Liver (tissue), 8 donors: ENCODE measurements at regions not wholly inside any gene's neighbourhood (a gene's known extent, or its start where the extent isn't known, plus 50 kb on each side); places are given as distances from the start of the nearest gene placed in this dataset.

ENCODE experiments used
- DNase-seq: peaks from one replicate; pipeline ENCODE4 v3.0.0-alpha.2; 2017; ENCODE audit warnings: low spot score
- H3K27ac ChIP-seq, 2 donors: one replicate each; pipeline ENCODE4 v1.7.0; 2013; ENCODE audit warnings: inconsistent platforms in 2 of 2, low read length in 2 of 2, control low read depth in 1 of 2, low read depth in 1 of 2, mild to moderate bottlenecking in 1 of 2
- H3K27me3 ChIP-seq, 4 donors: one replicate each; pipeline versions ENCODE4 v1.6.1 to v1.7.0; 2013; ENCODE audit warnings: low read length in 3 of 4, inconsistent platforms in 1 of 4, mild to moderate bottlenecking in 1 of 4, moderate library complexity in 1 of 4; ENCODE audit not compliant: control insufficient read depth in 4 of 4, insufficient read depth in 4 of 4
- H3K36me3 ChIP-seq, 4 donors: one replicate each; pipeline versions ENCODE4 v1.6.1 to v1.7.0; 2013; ENCODE audit warnings: low read length in 3 of 4, mild to moderate bottlenecking in 3 of 4, low read depth in 1 of 4, moderate library complexity in 1 of 4; ENCODE audit not compliant: control insufficient read depth in 4 of 4, insufficient read depth in 3 of 4
- H3K4me1 ChIP-seq, 4 donors: one replicate each; pipeline versions ENCODE4 v1.6.1 to v1.7.0; 2013; ENCODE audit warnings: low read length in 3 of 4, mild to moderate bottlenecking in 3 of 4, moderate library complexity in 1 of 4; ENCODE audit not compliant: control insufficient read depth in 4 of 4, insufficient read depth in 4 of 4
- H3K4me3 ChIP-seq, 3 donors: one replicate each; pipeline versions ENCODE4 v1.6.1 to v1.7.0; 2013; ENCODE audit warnings: low read length in 3 of 3, control low read depth in 1 of 3, low read depth in 1 of 3, mild to moderate bottlenecking in 1 of 3
- H3K9ac ChIP-seq, 2 donors: one replicate each; pipeline ENCODE4 v1.7.0; 2013; ENCODE audit warnings: low read length in 2 of 2, mild to moderate bottlenecking in 2 of 2, moderate library complexity in 2 of 2, control low read depth in 1 of 2, low read depth in 1 of 2
- H3K9me3 ChIP-seq, 4 donors: one replicate each; pipeline versions ENCODE4 v1.6.1 to v1.7.0; 2013; ENCODE audit warnings: low read length in 3 of 4; ENCODE audit not compliant: control insufficient read depth in 4 of 4
- ATF3 ChIP-seq: IDR thresholded peaks from 2 replicates; pipeline ENCODE4 v1.6.1; 2016; ENCODE audit warnings: antibody characterized with exemption
- CTCF ChIP-seq: fragments of 150-350 bp; IDR thresholded peaks from 2 replicates; pipeline ENCODE4 v1.5.1; 2017; ENCODE audit warnings: improper control_type of control experiment, low read depth, low read length; ENCODE audit not compliant: missing input control
- FOXA1 ChIP-seq: IDR thresholded peaks from 2 replicates; pipeline ENCODE4 v1.6.1; 2016; ENCODE audit warnings: antibody characterized with exemption
- FOXA2 ChIP-seq: IDR thresholded peaks from 2 replicates; pipeline ENCODE4 v1.6.1; 2016; ENCODE audit warnings: antibody characterized with exemption
- GABPA ChIP-seq, 2 donors: IDR thresholded peaks in 1 of 2; conservative IDR thresholded peaks in 1 of 2; 2 replicates each; pipeline ENCODE4 v1.6.1; 2016; ENCODE audit warnings: antibody characterized with exemption in 2 of 2, mild to moderate bottlenecking in 1 of 2, moderate library complexity in 1 of 2
- HNF4A ChIP-seq, 2 donors: conservative IDR thresholded peaks; 2 replicates each; pipeline ENCODE4 v1.6.1; 2016; ENCODE audit warnings: antibody characterized with exemption in 2 of 2, mild to moderate bottlenecking in 2 of 2
- HNF4G ChIP-seq: IDR thresholded peaks from 2 replicates; pipeline ENCODE4 v1.6.1; 2016; ENCODE audit warnings: antibody characterized with exemption
- MAX ChIP-seq: IDR thresholded peaks from 2 replicates; pipeline ENCODE4 v1.6.1; 2016; ENCODE audit warnings: antibody characterized with exemption
- NR2F2 ChIP-seq: IDR thresholded peaks from 2 replicates; pipeline ENCODE4 v1.6.1; 2016; ENCODE audit warnings: antibody characterized with exemption
- RAD21 ChIP-seq, 2 donors: IDR thresholded peaks; 2 replicates each; pipeline ENCODE4 v1.6.1; 2016; ENCODE audit warnings: antibody characterized with exemption in 2 of 2, mild to moderate bottlenecking in 2 of 2
- SP1 ChIP-seq: IDR thresholded peaks from 2 replicates; pipeline ENCODE4 v1.6.1; 2018; ENCODE audit warnings: antibody characterized with exemption, mild to moderate bottlenecking
- WGBS: extraction: QIAGEN DNeasy Blood & Tissue Kit; methylation state at CpG from one replicate; pipeline ENCODE4 v1.1.7; 2013; 5-methylcytosine and 5-hydroxymethylcytosine counted together
- TF ChIP-seq, protein P1 (sequence below): IDR thresholded peaks from 2 replicates; pipeline ENCODE4 v1.6.1; 2016; ENCODE audit warnings: antibody characterized with exemption, mild to moderate bottlenecking
- TF ChIP-seq, protein P2 (sequence below): IDR thresholded peaks from 2 replicates; pipeline ENCODE4 v1.6.1; 2016; ENCODE audit warnings: antibody characterized with exemption
- donor health status: healthy.
- donor health status: healthy.
- donor health status: healthy.
- donor health status: healthy.
- donor health status: healthy.

GRCh38 chr9:118963674-118964073, 405.6 kb downstream of the BRINP1 start:
- Histone ChIP-seq H3K36me3 (no peaks in the 10 kb centered on the region), H3K4me1 (no peaks in the 10 kb centered on the region), H3K27me3 (peaks cover 0 to 4% (median 0%) of the 10 kb centered on the region in 4 donors), H3K9ac (no peak overlapping the region), H3K9me3 (no peaks in the 10 kb centered on the region), H3K27ac (no peak overlapping the region), H3K4me3 (no peak overlapping the region)
- WGBS = 85% methylated on average over 2 of the region's 2 CpGs
- DNase-seq = no peak
- no peak for TF ChIP-seq RAD21 (IDR thresholded peaks at IDR 0.05)
- no peak for TF ChIP-seq FOXA1
- no peak for TF ChIP-seq NR2F2
- TF ChIP-seq MAX = no peak
- TF ChIP-seq CTCF = no peak
- TF ChIP-seq SP1 = no peak
- no peak for TF ChIP-seq FOXA2

GRCh38 chr9:118967901-118968300, 401.3 kb downstream of the BRINP1 start:
- Histone ChIP-seq H3K9ac (no peak overlapping the region), H3K36me3 (no peaks in the 10 kb centered on the region), H3K27ac (no peak overlapping the region), H3K4me1 (no peaks in the 10 kb centered on the region), H3K4me3 (no peak overlapping the region), H3K9me3 (no peaks in the 10 kb centered on the region), H3K27me3 (peaks cover 0 to 2% (median 0%) of the 10 kb centered on the region in 4 donors)
- TF ChIP-seq FOXA1 = no peak
- TF ChIP-seq, protein P1, sequence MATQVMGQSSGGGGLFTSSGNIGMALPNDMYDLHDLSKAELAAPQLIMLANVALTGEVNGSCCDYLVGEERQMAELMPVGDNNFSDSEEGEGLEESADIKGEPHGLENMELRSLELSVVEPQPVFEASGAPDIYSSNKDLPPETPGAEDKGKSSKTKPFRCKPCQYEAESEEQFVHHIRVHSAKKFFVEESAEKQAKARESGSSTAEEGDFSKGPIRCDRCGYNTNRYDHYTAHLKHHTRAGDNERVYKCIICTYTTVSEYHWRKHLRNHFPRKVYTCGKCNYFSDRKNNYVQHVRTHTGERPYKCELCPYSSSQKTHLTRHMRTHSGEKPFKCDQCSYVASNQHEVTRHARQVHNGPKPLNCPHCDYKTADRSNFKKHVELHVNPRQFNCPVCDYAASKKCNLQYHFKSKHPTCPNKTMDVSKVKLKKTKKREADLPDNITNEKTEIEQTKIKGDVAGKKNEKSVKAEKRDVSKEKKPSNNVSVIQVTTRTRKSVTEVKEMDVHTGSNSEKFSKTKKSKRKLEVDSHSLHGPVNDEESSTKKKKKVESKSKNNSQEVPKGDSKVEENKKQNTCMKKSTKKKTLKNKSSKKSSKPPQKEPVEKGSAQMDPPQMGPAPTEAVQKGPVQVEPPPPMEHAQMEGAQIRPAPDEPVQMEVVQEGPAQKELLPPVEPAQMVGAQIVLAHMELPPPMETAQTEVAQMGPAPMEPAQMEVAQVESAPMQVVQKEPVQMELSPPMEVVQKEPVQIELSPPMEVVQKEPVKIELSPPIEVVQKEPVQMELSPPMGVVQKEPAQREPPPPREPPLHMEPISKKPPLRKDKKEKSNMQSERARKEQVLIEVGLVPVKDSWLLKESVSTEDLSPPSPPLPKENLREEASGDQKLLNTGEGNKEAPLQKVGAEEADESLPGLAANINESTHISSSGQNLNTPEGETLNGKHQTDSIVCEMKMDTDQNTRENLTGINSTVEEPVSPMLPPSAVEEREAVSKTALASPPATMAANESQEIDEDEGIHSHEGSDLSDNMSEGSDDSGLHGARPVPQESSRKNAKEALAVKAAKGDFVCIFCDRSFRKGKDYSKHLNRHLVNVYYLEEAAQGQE = no peak
- 84% methylated on average over 3 of the region's 3 CpGs for WGBS
- DNase-seq = no peak

- Histone ChIP-seq H3K9ac (no peak overlapping the region), H3K36me3 (no peaks in the 10 kb centered on the region), H3K27me3 (no peaks in the 10 kb centered on the region), H3K27ac (no peak overlapping the region), H3K9me3 (peaks cover 0 to 3% (median 0%) of the 10 kb centered on the region in 4 donors), H3K4me3 (no peak overlapping the region), H3K4me1 (no peaks in the 10 kb centered on the region)
- 43% methylated on average over 1 of the region's 1 CpG for WGBS
- DNase-seq = no peak
- TF ChIP-seq HNF4A (conservative IDR thresholded peaks at IDR 0.05) (no peak), CTCF (no peak), FOXA1 (no peak), HNF4G (no peak), GABPA (IDR thresholded peaks at IDR 0.05 in 1 of 2, conservative IDR thresholded peaks at IDR 0.05 in 1 of 2) (no peak), MAX (no peak), ATF3 (no peak), FOXA2 (no peak), RAD21 (IDR thresholded peaks at IDR 0.05) (no peak)
- TF ChIP-seq, protein P2, sequence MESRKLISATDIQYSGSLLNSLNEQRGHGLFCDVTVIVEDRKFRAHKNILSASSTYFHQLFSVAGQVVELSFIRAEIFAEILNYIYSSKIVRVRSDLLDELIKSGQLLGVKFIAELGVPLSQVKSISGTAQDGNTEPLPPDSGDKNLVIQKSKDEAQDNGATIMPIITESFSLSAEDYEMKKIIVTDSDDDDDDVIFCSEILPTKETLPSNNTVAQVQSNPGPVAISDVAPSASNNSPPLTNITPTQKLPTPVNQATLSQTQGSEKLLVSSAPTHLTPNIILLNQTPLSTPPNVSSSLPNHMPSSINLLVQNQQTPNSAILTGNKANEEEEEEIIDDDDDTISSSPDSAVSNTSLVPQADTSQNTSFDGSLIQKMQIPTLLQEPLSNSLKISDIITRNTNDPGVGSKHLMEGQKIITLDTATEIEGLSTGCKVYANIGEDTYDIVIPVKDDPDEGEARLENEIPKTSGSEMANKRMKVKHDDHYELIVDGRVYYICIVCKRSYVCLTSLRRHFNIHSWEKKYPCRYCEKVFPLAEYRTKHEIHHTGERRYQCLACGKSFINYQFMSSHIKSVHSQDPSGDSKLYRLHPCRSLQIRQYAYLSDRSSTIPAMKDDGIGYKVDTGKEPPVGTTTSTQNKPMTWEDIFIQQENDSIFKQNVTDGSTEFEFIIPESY = no peak
These were observed 393.5 kb downstream of the BRINP1 start for GRCh38 chr9:118975736-118976135.
